PC-9 (cell line): ENCODE measurements at regions not wholly inside any gene's neighbourhood (a gene's known extent, or its start where the extent isn't known, plus 50 kb on each side); places are given as distances from the start of the nearest gene placed in this dataset.

Source experiments
- BruUV-seq: library from RNA; stranded (reverse); fragments of 400-500 nt; replicated peaks from 2 replicates; lab custom pipeline; 2021; lab: Mats Ljungman, UMichigan
- CTCF ChIA-PET: fragments of 300-600 bp; sonication (Branson Sonifier 250); formaldehyde crosslinking; loops from one replicate; lab custom pipeline; 2022; ENCODE audit warnings: antibody characterized with exemption; lab: Charles Lee
- POLR2A ChIA-PET: fragments of 300-600 bp; sonication (Branson Sonifier 250); formaldehyde crosslinking; loops from one replicate; lab custom pipeline; 2022; ENCODE audit warnings: antibody characterized with exemption; ENCODE audit not compliant: unreplicated experiment; lab: Charles Lee
- DNase-seq, 2 experiments: peaks; one replicate each; pipeline versions ENCODE4 v3.0.0 to v3.0.0-alpha.2; 2015 to 2022; ENCODE audit warnings: mixed read lengths in 1 of 2
- H2AFZ ChIP-seq: fragments of 200-600 bp; sonication (generic); 2 replicates; pipeline ENCODE4 v1.8.1; 2017; ENCODE audit warnings: antibody characterized with exemption
- H3F3A ChIP-seq: fragments of 200-600 bp; sonication (generic); 2 replicates; pipeline ENCODE4 v1.8.1; 2017; ENCODE audit warnings: antibody characterized with exemption, mild to moderate bottlenecking, low read depth; ENCODE audit not compliant: insufficient read depth
- H3K27ac ChIP-seq: fragments of 200-600 bp; sonication (generic); 2 replicates; pipeline ENCODE4 v1.6.1; 2016; ENCODE audit warnings: mixed run types
- H3K27me3 ChIP-seq: fragments of 200-600 bp; sonication (generic); 2 replicates; pipeline ENCODE4 v1.6.1; 2016; ENCODE audit warnings: low read depth, mixed run types; ENCODE audit not compliant: insufficient read depth
- H3K36me3 ChIP-seq: fragments of 200-600 bp; sonication (generic); 2 replicates; pipeline ENCODE4 v1.6.1; 2016; ENCODE audit warnings: low read depth, mixed run types
- H3K4me1 ChIP-seq: fragments of 200-600 bp; sonication (generic); replicated peaks from 2 replicates; pipeline ENCODE4 v1.6.1; 2016; ENCODE audit warnings: mixed run types; ENCODE audit not compliant: insufficient read depth
- H3K4me2 ChIP-seq: fragments of 200-600 bp; sonication (generic); 2 replicates; pipeline ENCODE4 v1.6.1; 2017; ENCODE audit warnings: mixed run types
- H3K4me3 ChIP-seq: fragments of 200-600 bp; sonication (generic); 2 replicates; pipeline ENCODE4 v1.6.1; 2016; ENCODE audit warnings: mixed run types
- H3K79me2 ChIP-seq: fragments of 200-600 bp; sonication (generic); 2 replicates; pipeline ENCODE4 v1.6.1; 2017; ENCODE audit warnings: low read depth, mixed run types
- H3K9me2 ChIP-seq: fragments of 200-600 bp; sonication (generic); 2 replicates; pipeline ENCODE4 v1.8.1; 2017; ENCODE audit warnings: mild to moderate bottlenecking; ENCODE audit not compliant: insufficient read depth
- H3K9me3 ChIP-seq: fragments of 200-600 bp; sonication (generic); 2 replicates; pipeline ENCODE4 v1.8.1; 2016; ENCODE audit warnings: low read depth; ENCODE audit not compliant: insufficient read depth
- H4K20me1 ChIP-seq: fragments of 200-600 bp; sonication (generic); 2 replicates; pipeline ENCODE4 v1.8.1; 2017; ENCODE audit not compliant: insufficient read depth
- EZH2 ChIP-seq: fragments of 200-600 bp; sonication (generic); IDR thresholded peaks from 2 replicates; pipeline ENCODE4 v1.8.0; 2017; ENCODE audit warnings: antibody characterized with exemption, low read depth
- intact Hi-C: fragments of 100-400 bp; cut with micrococcal nuclease; formaldehyde crosslinking; loops from one replicate; pipeline ENCODE4 v1.10.0; 2022; ENCODE audit not compliant: unreplicated experiment
- TF ChIP-seq, protein P1 (sequence below): fragments of 200-600 bp; sonication (generic); conservative IDR thresholded peaks from 2 replicates; pipeline ENCODE4 v1.6.1; 2017; ENCODE audit warnings: mixed run types, antibody characterized with exemption, mild to moderate bottlenecking, moderate library complexity

- Histone ChIP-seq H3K4me2 (no peak overlapping the region), H3K4me1 (no peaks in the 10 kb centered on the region), H4K20me1 (no peaks in the 10 kb centered on the region), H3K9me3 (no peaks in the 10 kb centered on the region), H3K79me2 (no peaks in the 10 kb centered on the region), H3F3A (no peaks in the 10 kb centered on the region), H3K36me3 (no peaks in the 10 kb centered on the region), H2AFZ (no peak overlapping the region), H3K27ac (no peak overlapping the region), H3K4me3 (no peak overlapping the region), H3K9me2 (no peaks in the 10 kb centered on the region), H3K27me3 (no peaks in the 10 kb centered on the region)
- no TSS peak for BruUV-seq
- TF ChIP-seq, protein P1, sequence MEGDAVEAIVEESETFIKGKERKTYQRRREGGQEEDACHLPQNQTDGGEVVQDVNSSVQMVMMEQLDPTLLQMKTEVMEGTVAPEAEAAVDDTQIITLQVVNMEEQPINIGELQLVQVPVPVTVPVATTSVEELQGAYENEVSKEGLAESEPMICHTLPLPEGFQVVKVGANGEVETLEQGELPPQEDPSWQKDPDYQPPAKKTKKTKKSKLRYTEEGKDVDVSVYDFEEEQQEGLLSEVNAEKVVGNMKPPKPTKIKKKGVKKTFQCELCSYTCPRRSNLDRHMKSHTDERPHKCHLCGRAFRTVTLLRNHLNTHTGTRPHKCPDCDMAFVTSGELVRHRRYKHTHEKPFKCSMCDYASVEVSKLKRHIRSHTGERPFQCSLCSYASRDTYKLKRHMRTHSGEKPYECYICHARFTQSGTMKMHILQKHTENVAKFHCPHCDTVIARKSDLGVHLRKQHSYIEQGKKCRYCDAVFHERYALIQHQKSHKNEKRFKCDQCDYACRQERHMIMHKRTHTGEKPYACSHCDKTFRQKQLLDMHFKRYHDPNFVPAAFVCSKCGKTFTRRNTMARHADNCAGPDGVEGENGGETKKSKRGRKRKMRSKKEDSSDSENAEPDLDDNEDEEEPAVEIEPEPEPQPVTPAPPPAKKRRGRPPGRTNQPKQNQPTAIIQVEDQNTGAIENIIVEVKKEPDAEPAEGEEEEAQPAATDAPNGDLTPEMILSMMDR, result no peak
- no peak for TF ChIP-seq EZH2
- CTCF ChIA-PET, result no interaction called here
- POLR2A ChIA-PET, result no interaction called here
- no peak for DNase-seq
- intact Hi-C loops, result no loop called here
These were observed 103.3 kb upstream of the TRHDE start for GRCh38 chr12:72168851-72169250.

DNA sequence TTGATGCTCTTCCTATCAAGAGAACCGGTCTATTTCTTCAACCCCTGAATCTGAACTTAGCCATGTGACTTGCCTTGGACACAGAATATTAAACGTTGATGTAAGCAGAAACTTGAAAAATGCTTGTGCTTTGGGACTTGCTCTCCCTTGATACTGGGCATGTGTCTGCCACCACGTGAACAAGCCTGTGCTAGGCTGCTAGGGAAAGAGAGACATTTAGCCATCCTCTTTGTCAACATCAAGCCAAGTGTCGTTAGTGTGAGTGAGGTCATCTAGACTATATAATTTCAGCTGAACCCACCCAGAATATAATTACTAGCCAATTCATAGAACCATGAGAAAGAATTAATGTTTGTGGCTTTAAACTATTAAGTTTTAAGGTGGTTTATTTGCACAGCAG, 98.2 kb upstream of the TRHDE start:
- H3F3A ChIP-seq, result no peaks in the 10 kb centered on the region
- H3K4me2 ChIP-seq, result no peak overlapping the region
- H3K9me3 ChIP-seq, result no peaks in the 10 kb centered on the region
- H3K36me3 ChIP-seq, result no peaks in the 10 kb centered on the region
- intact Hi-C loops, result no loop called here
- DNase-seq, result no peak
- H3K9me2 ChIP-seq, result no peaks in the 10 kb centered on the region; the same call in 1 of the 2 replicates
- H3K27ac ChIP-seq, result no peak overlapping the region
- H3K4me1 ChIP-seq, result no peaks in the 10 kb centered on the region
- no TSS peak for BruUV-seq
- H3K4me3 ChIP-seq, result no peak overlapping the region
- no peaks in the 10 kb centered on the region for H4K20me1 ChIP-seq
- TF ChIP-seq EZH2, result no peak
- no peaks in the 10 kb centered on the region for H3K27me3 ChIP-seq
- H3K79me2 ChIP-seq, result no peaks in the 10 kb centered on the region
- no peak overlapping the region for H2AFZ ChIP-seq
- CTCF ChIA-PET, result no interaction called here
- POLR2A ChIA-PET, result no interaction called here

GRCh38 chr12:72178244-72178643, 93.9 kb upstream of the TRHDE start:
- Histone ChIP-seq H3K4me2 (no peak overlapping the region), H3K9me3 (no peaks in the 10 kb centered on the region), H3K27ac (no peak overlapping the region), H3K9me2 (no peaks in the 10 kb centered on the region; the same call in 1 of the 2 replicates), H3F3A (no peaks in the 10 kb centered on the region), H3K27me3 (no peaks in the 10 kb centered on the region), H3K79me2 (no peaks in the 10 kb centered on the region), H4K20me1 (no peaks in the 10 kb centered on the region), H3K36me3 (no peaks in the 10 kb centered on the region), H2AFZ (no peak overlapping the region), H3K4me1 (no peaks in the 10 kb centered on the region), H3K4me3 (no peak overlapping the region)
- intact Hi-C loops, result no loop called here
- no peak for DNase-seq
- TF ChIP-seq EZH2, result no peak
- TF ChIP-seq, protein P1, result no peak
- POLR2A ChIA-PET, result no interaction called here
- BruUV-seq, result no TSS peak
- CTCF ChIA-PET, result no interaction called here

GRCh38 chr12:72178871-72179270, 93.3 kb upstream of the TRHDE start:
- H2AFZ ChIP-seq, result no peak overlapping the region
- no peaks in the 10 kb centered on the region; the same call in 1 of the 2 replicates for H3K9me2 ChIP-seq
- TF ChIP-seq, protein P1, result no peak
- TF ChIP-seq EZH2, result no peak
- no peaks in the 10 kb centered on the region for H3K27me3 ChIP-seq
- intact Hi-C loops, result no loop called here
- DNase-seq, result no peak
- H3F3A ChIP-seq, result no peaks in the 10 kb centered on the region
- no peaks in the 10 kb centered on the region for H3K36me3 ChIP-seq
- H3K27ac ChIP-seq, result no peak overlapping the region
- ChIA-PET CTCF (no interaction called here), POLR2A (no interaction called here)
- no peak overlapping the region for H3K4me2 ChIP-seq
- no TSS peak for BruUV-seq
- H4K20me1 ChIP-seq, result no peaks in the 10 kb centered on the region
- no peaks in the 10 kb centered on the region for H3K9me3 ChIP-seq
- no peaks in the 10 kb centered on the region for H3K4me1 ChIP-seq
- H3K79me2 ChIP-seq, result no peaks in the 10 kb centered on the region
- H3K4me3 ChIP-seq, result no peak overlapping the region
